ENCODE measurements at regions not wholly inside any gene's neighbourhood (a gene's known extent, or its start where the extent isn't known, plus 50 kb on each side); places are given as distances from the start of the nearest gene placed in this dataset.

DNA sequence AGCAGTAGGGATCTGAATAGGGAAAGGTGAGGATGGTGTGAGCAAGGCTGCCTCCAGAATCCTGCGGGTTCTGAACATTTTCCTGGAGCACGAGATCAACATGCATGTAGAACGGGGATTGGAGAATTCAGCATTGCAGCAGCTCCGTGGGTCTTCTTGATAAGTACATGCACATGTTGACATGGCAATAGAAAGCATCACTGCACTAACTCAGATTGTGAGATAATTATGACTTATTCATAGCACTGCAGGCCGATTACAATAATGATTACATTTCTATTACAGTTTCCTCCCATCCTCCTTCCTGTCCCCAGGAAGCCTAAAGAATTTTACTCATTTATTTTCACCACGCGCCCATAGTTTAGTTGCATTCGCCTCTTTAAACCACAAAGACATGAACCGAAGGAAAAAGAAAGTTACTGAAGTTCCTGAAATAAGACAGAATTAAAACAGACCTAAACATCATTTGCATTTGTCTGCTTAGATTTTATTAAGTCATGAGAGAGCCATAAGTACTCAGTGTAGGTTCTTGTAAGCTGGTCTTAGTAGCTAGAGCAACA lies 61.3 kb upstream of the ARX start:
- no peak for DNase-seq (ENCODE audit: low read depth)
- in situ Hi-C loops (cut with HindIII; ENCODE audit: low pct_unique_long_range_greater_than_20kb, low sequenced_read_pairs): no loop called here

DNA sequence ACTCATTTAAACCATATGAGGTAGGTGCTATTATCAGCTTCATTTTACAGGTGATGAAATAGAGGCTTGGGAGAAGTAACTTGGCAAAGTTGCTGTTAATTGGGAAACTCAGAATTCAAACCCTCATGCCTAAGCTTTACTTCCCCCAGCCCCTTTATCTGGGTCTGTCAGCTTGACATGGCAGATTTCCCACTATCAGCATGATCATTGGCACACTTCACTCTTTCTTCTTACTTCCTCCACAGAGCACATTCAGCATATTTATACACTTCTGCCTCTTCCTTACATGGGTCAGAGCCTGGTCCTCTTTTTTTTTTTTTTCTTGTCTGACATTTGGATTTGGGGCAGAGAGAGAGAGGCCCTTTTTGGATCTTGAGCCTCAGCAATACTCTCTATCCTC lies 56.5 kb upstream of the ARX start:
- in situ Hi-C loops (cut with HindIII; ENCODE audit: low pct_unique_long_range_greater_than_20kb, low sequenced_read_pairs): no loop called here
- no peak for DNase-seq (ENCODE audit: low read depth)

DNA sequence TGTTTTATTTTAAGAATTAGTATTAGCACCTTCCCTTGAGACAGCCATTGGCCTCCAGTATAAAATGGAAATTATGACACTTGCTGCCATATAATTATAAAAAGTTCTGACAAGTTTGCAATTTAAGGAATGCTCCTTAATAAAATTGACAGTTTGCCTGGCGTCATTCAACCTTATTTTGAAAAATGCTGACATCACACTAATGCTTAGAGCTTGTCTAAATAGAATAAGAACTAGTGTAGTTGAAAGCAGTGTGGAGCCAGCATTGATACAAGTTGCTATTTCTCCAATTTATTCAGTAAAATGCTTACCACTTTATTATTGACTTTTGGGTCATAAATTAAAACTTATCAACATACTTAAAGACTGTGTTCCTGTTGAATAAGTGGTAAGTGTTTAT lies 54.3 kb upstream of the ARX start:
- in situ Hi-C loops (cut with HindIII; ENCODE audit: low pct_unique_long_range_greater_than_20kb, low sequenced_read_pairs): no loop called here
- DNase-seq (ENCODE audit: low read depth): no peak

DNA sequence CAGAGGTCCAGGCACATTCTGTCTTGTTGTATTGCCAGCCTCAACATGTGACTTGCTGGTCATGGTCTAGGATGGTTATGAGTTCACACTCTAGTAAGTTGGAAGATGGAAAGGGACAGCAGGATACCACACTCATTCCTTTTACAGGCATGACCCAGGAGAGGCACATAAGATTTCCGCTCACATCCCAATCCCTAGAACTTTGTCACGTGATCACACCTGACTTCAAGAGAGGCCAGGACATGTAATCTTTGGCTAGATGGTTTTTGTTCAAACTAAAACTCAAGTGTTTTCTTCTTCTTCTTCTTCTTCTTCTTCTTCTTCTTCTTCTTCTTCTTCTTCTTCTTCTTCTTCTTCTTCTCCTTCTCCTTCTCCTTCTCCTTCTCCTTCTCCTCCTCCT lies 53.4 kb upstream of the ARX start:
- no peak for DNase-seq (ENCODE audit: low read depth)
- in situ Hi-C loops (cut with HindIII; ENCODE audit: low pct_unique_long_range_greater_than_20kb, low sequenced_read_pairs): no loop called here

- in situ Hi-C loops (cut with HindIII; ENCODE audit: low pct_unique_long_range_greater_than_20kb, low sequenced_read_pairs): no loop called here
- DNase-seq (ENCODE audit: low read depth): no peak
These were observed 52.6 kb upstream of the ARX start for GRCh38 chrX:25068340-25068739.

- in situ Hi-C loops (cut with HindIII; ENCODE audit: low pct_unique_long_range_greater_than_20kb, low sequenced_read_pairs): no loop called here
- DNase-seq (ENCODE audit: low read depth): no peak
These were observed 51.8 kb upstream of the ARX start for GRCh38 chrX:25067271-25068172.

GRCh38 chrX:25066131-25066530 lies 50.4 kb upstream of the ARX start:
- no peak for DNase-seq (ENCODE audit: low read depth)
- in situ Hi-C loops (cut with HindIII; ENCODE audit: low pct_unique_long_range_greater_than_20kb, low sequenced_read_pairs): no loop called here
